GM11168 (cell line): ENCODE measurements at regions not wholly inside any gene's neighbourhood (a gene's known extent, or its start where the extent isn't known, plus 50 kb on each side); places are given as distances from the start of the nearest gene placed in this dataset.
"Not testable (repeated sequence)": the region's sequence is repeated elsewhere in the genome, so short reads cannot be mapped to it uniquely, and the experiment has no call there.

Source experiments
- in situ Hi-C: fragments of 300-500 bp; cut with MboI; formaldehyde crosslinking; loops from one replicate; pipeline ENCODE4 v1.12.0; 2022; ENCODE audit warnings: low sequenced_read_pairs; ENCODE audit not compliant: unreplicated experiment

DNA sequence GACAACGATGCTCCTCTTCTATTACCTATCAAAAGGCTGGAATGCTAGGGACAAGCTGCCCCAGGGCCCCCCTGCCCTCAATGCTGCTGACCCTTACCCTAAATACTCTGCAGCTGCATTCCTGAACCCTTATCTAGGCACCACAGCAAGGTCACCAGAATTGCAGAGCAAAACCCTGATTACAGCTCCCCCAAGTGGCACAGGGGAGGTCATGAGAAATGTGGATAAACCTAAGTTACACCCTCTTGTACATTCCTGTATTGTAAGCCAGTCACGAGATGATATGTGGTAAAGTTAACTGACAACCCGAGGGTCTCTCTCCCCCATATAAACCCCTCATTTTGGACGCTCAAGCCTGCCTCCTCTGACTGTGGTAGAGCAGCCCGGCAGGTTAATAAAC, 411.8 kb upstream of the STXBP6 start:
- in situ Hi-C loops = no loop called here

DNA sequence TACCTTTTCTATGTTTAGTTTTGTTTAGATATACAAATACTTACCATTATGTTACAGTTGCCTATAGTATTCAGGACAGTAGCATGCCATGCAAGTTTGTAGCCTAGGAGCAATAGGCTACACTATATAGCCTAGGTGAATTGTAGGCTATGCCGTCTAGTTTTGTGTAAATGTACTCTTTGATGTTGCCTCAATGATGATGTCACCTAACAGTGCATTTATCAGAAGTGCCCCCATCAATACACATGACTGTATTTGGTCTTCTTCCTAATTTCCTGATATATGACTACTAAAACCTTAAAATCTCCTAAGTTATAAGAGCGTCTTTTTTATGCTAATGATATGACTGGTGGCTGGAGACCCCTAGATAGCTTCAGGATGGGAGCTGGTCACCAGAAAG, 394.4 kb upstream of the STXBP6 start:
- in situ Hi-C loops = no loop called here

DNA sequence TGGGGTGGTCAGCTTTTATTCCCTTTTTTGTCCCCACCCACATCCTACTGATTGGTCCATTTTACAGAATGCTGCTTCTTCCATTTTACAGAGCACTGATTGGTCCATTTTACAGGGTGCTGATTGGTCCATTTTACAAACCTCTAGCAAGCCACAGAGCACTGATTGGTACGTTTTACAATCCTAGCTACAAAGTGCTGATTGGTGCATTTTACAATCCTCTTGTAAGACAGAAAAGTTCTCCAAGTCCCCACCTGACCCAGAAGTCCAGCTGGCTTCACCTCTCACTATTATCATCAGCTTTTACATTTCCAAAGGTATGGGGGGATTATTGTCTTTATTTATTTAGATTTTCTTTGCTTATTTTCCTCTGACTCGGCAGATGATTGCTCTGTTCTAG, 390.4 kb upstream of the STXBP6 start:
- in situ Hi-C loops = not testable (repeated sequence)

DNA sequence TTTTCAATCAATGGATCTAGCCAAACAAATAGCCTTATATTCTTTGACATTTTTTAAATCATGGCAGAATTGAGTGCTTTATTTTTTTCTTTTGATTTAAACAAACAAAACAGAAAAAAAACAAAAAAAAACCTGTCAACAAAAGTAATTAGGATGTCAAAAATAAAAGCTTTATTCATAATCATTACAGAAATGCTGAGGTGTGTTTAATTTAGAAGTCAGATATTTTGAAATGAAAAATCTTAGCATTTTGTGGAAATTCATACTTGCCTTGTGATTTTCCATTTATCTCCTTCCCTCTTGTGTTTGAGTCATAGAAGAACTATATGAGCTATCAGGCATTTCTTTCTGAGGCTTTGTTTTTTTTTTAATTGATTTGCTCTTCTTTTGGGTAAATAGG, 387.0 kb upstream of the STXBP6 start:
- in situ Hi-C loops = no loop called here

DNA sequence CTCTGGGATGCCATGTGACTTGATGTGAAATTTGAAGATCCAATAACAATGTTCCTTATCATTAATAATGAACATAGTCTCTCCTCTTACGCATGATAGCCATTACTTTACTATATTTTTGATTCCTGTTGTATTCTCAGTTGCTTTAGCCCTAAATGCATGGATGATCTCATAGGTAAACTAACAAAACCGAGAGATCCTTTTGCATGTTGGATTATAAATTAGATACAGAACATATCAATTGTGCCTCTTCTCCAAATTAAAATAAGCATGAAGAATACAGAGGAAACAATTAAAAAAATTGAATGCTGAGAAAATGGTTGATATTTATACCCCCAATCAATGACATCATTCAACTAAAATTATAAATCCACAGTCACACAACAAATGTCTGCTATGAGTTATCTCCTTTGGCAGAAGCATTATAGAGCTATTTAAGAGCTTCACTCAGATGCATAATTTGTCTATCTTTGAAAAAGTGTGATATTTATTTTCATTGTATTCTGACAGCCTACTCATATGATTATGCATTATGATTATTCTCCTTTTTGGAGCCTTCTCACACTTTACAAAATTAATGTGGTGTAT, 386.4 kb upstream of the STXBP6 start:
- in situ Hi-C loops = no loop called here

DNA sequence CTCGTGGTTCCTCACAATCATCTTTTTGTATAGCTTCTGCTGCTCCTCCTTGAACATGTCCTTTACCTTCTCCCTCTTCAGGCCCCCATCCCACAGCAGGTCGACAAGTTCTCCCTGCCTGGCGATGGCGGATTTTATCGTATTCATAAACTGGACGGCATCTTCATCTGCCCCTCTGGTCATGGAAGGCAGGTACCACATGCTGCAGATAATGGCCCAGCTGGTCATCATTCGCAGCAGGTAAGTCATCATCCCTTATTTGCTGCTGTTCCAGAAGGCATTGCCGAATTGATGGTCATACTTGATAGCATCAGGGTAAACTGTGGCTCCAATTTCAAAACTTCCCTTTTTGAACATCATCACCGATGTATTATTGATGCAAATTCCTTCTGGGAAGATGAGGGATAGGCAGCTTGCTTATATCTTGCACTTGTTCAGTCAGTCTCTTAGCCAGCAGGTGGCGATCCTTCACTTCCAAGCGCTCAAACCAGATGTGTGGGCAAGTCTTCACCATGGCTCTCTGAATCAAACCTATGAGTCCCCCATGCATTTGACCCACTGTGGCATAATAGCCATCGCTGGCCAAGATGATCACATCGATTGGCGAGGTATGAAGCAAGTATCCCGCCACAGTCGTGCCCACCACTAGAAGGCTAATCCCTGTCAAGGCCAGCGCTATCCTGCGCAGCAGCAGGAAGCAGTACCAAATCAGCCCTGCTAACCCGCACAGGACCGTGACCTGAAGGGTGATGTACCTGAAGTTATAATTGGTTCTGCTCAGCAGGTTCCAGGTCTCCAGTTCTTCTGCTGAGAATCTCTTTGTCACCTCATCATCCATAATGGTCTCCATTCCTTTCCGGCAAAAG, 381.5 kb upstream of the STXBP6 start:
- in situ Hi-C loops = no loop called here

DNA sequence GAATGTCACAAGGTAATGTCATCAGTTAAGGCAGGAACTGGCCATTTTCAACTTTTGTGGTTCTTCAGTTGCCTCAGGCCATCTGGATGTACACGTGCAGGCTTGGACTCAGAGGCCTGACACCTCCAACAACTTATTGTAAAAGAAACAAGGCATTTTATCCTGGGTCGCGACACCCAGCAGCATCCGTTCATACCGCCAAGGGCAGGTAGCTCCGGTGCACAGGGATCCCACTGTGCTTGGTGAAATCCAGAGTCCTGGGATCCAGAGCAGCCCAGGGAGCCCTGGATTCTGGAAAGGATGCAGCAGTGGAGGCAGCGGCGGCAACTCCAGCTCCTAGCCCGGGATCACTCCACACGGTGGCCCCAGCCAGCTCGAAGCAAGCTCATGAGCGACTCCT, 380.9 kb upstream of the STXBP6 start:
- in situ Hi-C loops = no loop called here

DNA sequence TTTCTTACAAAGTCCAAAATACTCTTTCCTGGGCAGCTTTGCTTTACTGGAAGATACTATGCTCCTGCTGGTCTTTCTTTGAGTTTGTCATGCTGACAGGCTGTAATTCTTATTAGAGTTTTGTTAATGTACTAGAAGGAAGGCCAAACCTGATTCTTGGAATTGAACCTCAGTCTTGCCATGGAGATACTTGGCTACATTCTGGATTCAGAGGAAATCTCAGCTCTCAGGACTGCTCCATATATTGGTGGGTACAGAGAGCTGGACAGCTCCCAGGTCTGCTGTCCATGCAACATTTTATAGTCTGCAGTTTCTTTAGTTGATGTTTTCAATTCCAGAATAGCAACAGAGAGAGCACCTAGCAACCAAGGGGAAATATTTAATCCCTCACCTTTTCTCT, 363.1 kb upstream of the STXBP6 start:
- in situ Hi-C loops = no loop called here

DNA sequence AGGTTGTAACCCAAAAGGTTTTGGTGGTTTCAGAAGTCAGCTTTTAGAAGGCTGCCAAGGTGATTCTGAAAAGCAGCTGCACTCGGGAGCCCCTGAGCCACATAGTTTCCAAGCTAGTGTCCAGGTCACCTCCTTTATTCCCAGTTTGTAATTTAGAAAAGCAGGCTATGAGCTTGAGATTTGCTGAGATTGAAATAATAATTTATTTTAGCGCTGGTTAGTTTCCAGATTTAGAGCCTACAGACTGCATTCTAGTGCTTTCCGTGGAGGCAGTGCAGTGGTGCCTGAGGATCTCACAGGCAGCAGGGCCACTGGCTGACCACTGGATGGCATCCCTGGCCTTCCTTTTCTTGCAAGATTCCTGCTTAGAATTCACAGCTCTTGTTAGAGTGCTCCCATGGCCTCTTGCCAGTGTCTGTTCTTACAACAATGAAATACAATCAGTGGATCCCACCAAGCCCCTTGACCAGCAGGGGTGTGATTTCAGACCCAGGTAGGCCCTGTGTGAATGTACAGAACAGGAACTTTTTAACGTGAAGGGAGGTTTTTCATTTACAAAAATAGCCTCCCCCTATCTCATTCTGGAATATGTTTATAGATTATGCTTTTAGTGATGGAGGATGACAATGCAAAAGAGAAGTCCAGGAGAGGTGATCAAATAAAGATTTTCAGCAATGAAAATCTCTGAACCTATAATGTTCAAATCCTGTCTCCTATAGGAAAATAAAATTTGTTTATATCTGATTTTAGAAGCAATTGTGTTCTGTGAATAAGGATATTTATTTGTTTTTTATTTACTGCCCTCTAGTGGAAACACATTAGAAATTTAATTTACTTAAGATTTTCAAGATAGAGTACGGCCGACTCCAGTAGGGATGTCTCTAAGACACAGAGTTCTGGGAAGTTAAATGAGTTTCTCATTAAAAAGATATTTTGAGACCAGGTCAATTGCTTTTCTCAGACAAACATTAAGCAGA, 362.1 kb upstream of the STXBP6 start:
- in situ Hi-C loops = no loop called here

DNA sequence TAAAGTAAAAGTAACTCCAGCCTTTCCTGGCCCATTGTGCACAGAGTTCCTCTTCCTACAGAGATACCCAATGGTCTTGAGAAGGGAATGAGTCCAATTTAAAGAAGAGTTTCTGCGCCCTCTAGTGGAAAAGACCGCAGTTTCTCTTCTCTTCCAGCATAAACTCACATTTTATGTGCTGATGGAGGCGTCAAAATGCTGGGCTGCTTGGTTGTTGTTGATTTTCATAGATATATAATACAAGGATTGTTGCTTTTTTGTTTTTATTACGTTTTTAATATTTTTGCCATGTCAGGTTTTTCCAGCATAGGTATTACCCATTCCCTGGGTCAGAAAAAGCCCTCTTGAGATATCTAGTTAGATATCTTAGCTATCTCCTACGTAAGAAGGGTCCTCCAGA, 356.9 kb upstream of the STXBP6 start:
- in situ Hi-C loops = no loop called here

DNA sequence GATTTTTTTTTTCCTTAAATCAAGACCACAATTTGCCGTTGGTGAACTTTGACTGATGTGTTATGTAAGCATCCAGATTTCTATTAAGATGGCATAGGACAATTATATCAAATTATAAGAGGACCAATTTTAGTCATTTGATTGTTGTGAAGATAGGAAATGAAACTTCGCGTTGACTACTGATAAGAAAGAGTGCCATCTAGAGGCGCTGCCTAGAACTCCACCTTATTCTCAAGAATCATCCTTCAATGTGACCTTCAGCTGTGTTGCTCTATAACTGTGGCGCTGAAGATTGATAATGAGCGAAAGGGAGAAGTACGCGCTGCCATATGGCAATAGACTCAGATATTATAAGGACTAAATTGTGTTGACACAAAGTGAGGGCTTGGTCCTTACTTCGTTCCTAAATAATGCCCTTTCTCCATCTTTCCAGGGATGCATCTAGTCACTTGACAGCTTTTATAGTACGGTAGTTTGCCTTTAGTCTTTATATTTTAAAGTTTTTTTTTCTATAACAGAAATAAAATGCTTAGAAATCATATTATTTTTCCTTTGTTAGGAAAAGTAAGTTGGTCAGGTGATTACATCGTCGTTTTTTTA, 350.8 kb upstream of the STXBP6 start:
- in situ Hi-C loops = no loop called here

DNA sequence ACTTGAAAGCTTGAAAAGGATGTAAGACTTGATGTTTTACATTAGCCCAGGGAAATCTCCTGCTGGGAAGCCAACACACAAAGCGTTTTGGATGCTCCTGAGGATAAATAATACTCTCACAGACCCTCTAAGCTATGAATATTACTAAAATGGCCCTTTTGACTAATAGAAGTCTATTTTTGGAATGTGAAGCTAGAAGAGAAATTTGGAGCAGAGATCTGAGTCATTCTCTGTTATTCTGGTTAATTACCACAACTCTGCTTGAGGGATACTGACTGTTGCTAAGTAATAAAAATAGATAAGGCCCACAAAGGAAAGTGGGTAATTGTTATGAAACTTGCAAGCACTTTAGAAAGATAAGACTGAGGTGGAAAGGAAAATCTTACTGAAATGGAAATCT, 346.2 kb upstream of the STXBP6 start:
- in situ Hi-C loops = no loop called here

DNA sequence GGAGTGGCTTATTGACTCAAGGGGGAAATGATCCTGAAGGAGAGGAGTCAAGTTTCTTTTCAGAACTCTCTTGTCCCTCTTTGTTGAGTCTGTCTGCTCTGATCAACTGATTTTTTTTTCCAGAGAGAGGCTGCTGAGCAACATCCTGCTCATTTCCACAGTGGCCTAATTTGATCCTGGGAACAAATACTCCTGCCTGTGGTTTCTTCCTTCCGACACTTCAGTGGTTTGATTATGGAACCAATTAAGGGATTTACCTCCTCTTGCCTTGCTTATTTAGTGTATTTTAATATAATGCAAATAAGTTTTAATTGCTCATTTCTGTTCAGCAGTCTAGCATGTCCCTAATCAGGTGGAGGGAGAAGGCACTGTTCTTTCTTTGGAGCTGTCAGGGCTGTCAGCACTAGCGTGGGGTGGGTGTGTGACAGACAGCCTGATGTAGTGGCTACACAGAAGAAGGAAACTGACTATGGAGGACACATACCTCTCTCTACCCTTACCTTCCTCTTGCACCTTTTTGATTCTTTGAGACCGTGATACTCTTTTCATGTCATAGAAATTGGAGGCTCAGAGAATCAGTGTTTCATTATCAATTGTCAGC, 344.9 kb upstream of the STXBP6 start:
- in situ Hi-C loops = no loop called here

DNA sequence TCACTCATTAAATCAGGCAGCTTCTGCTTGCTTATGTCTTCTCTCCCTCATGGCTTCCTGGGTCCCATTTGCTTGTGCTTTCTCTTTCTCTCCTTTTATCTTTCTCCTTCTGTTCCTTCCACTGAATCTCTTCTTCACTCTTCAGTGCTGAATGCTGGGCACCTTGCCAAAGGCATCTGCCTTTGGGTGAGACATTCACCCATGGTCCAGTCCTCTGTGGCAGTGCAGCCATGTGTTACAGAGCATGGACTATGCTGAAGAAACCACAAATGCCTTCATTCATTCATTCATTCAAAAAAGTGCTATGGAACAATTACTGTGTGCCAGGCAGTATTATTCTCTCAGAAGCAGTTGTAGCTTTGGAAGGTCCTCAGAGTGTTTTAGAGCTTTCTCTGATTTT, 344.4 kb upstream of the STXBP6 start:
- in situ Hi-C loops = no loop called here

DNA sequence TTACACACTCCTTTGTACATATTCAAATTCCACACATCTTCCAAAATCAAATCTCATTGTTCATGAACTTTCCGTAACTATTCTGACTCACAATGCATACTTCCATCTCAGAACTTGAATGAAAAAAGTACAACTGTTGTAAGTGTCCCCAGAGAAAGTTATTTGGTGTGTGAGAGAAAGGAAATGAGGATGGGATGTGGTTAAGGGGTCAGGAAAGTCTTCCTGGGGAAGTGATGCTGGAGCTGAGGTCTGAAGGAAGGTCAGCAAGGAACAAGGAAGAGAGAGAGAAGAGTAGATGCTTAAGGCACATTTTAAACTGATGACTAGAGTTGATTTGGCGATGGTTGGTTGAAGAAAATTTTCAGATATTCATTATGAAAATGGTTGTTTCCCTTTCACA, 340.0 kb upstream of the STXBP6 start:
- in situ Hi-C loops = no loop called here

DNA sequence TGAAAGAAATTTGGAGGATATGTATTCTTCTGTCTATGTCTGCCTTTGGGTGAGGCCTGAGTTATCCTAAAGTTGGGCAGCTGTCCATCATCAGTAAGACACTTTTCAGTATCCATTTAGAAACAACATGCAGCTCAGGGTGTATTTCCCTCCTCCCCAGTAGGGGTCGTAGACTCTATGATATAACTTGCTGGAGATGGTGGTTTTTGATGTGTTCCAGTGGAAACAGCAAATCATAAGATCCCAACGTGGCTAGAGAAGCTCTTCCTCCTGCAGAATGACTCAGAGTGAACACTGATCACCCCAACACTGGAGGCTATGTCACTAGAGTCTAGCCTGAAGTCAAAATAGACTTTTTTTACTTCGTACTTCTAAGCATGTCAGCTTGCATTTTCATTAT, 331.6 kb upstream of the STXBP6 start:
- in situ Hi-C loops = no loop called here

DNA sequence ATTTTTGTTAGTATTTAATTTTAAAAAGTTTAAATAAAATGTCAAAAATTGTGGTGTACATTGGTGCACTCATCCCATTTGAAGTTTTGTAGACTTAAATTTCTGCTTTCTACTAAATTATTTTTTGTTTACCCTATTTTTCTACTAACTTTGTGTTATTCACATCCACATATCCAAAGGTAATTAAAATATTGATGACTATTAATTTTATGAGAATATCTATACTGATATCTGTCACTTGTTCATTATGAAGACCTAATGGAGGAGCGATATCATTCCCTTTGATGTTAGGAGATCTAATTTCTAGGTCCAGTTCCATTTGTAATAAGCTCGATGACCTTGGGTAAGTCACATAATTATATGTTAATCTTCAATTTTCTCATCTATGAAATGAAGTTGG, 325.7 kb upstream of the STXBP6 start:
- in situ Hi-C loops = no loop called here

DNA sequence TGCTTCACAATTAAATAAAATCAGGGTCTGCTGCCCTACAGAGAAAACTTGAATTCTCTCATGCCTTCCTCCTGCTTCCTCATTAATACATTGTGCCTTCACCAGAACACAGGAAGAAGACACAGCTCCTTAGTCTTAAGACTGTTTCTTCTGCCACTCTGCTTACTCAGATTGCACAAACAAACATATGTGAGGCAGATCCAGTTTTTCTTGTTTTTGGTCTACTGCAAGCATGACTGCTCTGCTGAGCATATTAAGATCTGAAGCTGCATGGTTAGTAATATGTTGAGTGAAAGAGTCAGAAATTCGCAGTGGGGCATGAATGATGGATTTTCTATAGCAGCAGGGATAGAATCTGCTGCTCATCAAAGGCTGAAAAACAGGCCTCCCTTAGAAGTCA, 321.1 kb upstream of the STXBP6 start:
- in situ Hi-C loops = no loop called here

DNA sequence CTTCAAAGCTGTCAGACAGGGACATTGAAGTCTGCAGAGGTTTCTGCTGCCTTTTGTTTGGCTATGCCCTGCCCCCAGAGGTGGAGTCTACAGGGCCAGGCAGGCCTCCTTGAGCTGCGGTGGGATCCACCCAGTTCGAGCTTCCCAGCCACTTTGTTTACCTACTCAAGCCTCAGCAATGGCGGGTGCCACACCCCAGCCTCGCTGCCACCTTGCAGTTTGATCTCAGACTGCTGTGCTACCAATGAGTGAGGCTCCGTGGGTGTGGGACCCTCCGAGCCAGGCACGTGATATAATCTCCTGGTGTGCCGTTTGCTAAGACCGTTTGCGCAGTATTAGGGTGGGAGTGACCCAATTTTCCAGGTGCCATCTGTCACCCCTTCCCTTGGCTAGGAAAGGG, 320.1 kb upstream of the STXBP6 start:
- in situ Hi-C loops = not testable (repeated sequence)

DNA sequence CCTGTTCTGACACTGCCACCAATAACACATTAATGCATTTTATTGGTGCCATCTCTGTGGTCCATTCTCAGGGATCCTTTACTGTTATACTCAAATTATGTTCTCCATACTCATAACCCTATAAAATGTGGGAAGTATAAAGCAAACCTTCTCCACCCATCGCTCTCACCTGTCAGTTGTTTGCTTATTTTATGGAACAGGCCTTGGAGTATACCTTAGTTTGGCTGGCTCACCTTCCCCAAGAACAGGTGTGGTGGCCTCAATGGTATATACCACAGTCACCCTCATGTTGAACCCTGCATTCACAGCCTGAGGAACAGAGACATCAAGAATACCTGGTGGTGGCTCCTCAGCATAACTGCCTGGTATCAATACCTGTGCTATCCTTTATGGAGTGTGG, 308.4 kb upstream of the STXBP6 start:
- in situ Hi-C loops = no loop called here
